GM23248 (cell line): ENCODE measurements at regions not wholly inside any gene's neighbourhood (a gene's known extent, or its start where the extent isn't known, plus 50 kb on each side); places are given as distances from the start of the nearest gene placed in this dataset.

Experiments
- EZH2 ChIP-seq: fragments of 200-600 bp; sonication (generic); IDR thresholded peaks from 2 replicates; pipeline ENCODE4 v1.6.1; 2018; ENCODE audit warnings: antibody characterized with exemption, mild to moderate bottlenecking; ENCODE audit not compliant: insufficient read depth, poor library complexity, severe bottlenecking
- EZH2phosphoT487 ChIP-seq: fragments of 200-600 bp; sonication (generic); IDR thresholded peaks from 2 replicates; pipeline ENCODE4 v1.6.1; 2018; ENCODE audit warnings: antibody characterized with exemption, moderate library complexity, mild to moderate bottlenecking, low read depth; ENCODE audit not compliant: insufficient read depth

- no peak for TF ChIP-seq EZH2
- TF ChIP-seq EZH2phosphoT487 = no peak
Measured at GRCh38 chr4:96969455-96969854, 1129.6 kb downstream of the PDHA2 start.
